ENCODE measurements at regions not wholly inside any gene's neighbourhood (a gene's known extent, or its start where the extent isn't known, plus 50 kb on each side); places are given as distances from the start of the nearest gene placed in this dataset.

GRCh38 chr4:119810001-119810400 is 181.4 kb upstream of the PDE5A start:
- no peak for TF ChIP-seq CTCF (IDR thresholded peaks at IDR 0.05; ENCODE audit: low read depth, low read length)
- no peak for DNase-seq

GRCh38 chr4:119804404-119804803 is 175.8 kb upstream of the PDE5A start:
- Histone ChIP-seq H3K36me3 (no peaks in the 10 kb centered on the region), H3K4me3 (ENCODE audit: low read depth, low read length) (no peak overlapping the region), H3K27me3 (no peaks in the 10 kb centered on the region), H3K4me1 (no peaks in the 10 kb centered on the region), H3K9me3 (no peaks in the 10 kb centered on the region)
- no peak for TF ChIP-seq CTCF (IDR thresholded peaks at IDR 0.05; ENCODE audit: low read depth, low read length)
- DNase-seq: no peak

More at GRCh38 chr4:119810001-119810400, 181.4 kb upstream of the PDE5A start:
- Histone ChIP-seq H3K4me3 (ENCODE audit: low read depth, low read length) (no peak overlapping the region), H3K27me3 (no peaks in the 10 kb centered on the region), H3K9me3 (no peaks in the 10 kb centered on the region), H3K36me3 (no peaks in the 10 kb centered on the region), H3K4me1 (no peaks in the 10 kb centered on the region)

GRCh38 chr4:119797238-119797894 is 168.8 kb upstream of the PDE5A start:
- no peaks in the 10 kb centered on the region for H3K4me1 ChIP-seq
- no peaks in the 10 kb centered on the region for H3K27me3 ChIP-seq
- no peaks in the 10 kb centered on the region for H3K9me3 ChIP-seq
- DNase-seq: no peak
- no peak for TF ChIP-seq CTCF (IDR thresholded peaks at IDR 0.05; ENCODE audit: low read depth, low read length)
- no peak overlapping the region for H3K4me3 ChIP-seq (ENCODE audit: low read depth, low read length)
- no peaks in the 10 kb centered on the region for H3K36me3 ChIP-seq

- H3K27me3 ChIP-seq: no peaks in the 10 kb centered on the region
Observed at GRCh38 chr4:119795986-119796578, 167.5 kb upstream of the PDE5A start.

GRCh38 chr4:119794681-119795080 is 166.1 kb upstream of the PDE5A start:
- Histone ChIP-seq H3K9me3 (no peaks in the 10 kb centered on the region), H3K4me3 (ENCODE audit: low read depth, low read length) (no peak overlapping the region), H3K27me3 (no peaks in the 10 kb centered on the region), H3K36me3 (no peaks in the 10 kb centered on the region), H3K4me1 (no peaks in the 10 kb centered on the region)
- no peak for DNase-seq
- no peak for TF ChIP-seq CTCF (IDR thresholded peaks at IDR 0.05; ENCODE audit: low read depth, low read length)

More at GRCh38 chr4:119795986-119796578, 167.5 kb upstream of the PDE5A start:
- TF ChIP-seq CTCF (IDR thresholded peaks at IDR 0.05; ENCODE audit: low read depth, low read length): no peak
- no peak for DNase-seq
- no peak overlapping the region for H3K4me3 ChIP-seq (ENCODE audit: low read depth, low read length)
- H3K36me3 ChIP-seq: no peaks in the 10 kb centered on the region
- H3K4me1 ChIP-seq: no peaks in the 10 kb centered on the region
- H3K9me3 ChIP-seq: no peaks in the 10 kb centered on the region

- no peak for TF ChIP-seq CTCF (IDR thresholded peaks at IDR 0.05; ENCODE audit: low read depth, low read length)
- DNase-seq: no peak
- Histone ChIP-seq H3K4me1 (no peaks in the 10 kb centered on the region), H3K27me3 (no peaks in the 10 kb centered on the region), H3K36me3 (no peaks in the 10 kb centered on the region), H3K9me3 (no peaks in the 10 kb centered on the region), H3K4me3 (ENCODE audit: low read depth, low read length) (no peak overlapping the region)
Observed at GRCh38 chr4:119794113-119794512, 165.5 kb upstream of the PDE5A start.
